Astrocyte of the spinal cord (primary cell): ENCODE measurements at regions not wholly inside any gene's neighbourhood (a gene's known extent, or its start where the extent isn't known, plus 50 kb on each side); places are given as distances from the start of the nearest gene placed in this dataset.

Experiments
- DNase-seq: peaks from one replicate; pipeline ENCODE4 v3.0.0; 2011; ENCODE audit warnings: low read depth, low spot score
- H3K4me3 ChIP-seq: 2 replicates; pipeline ENCODE4 v1.5.1; 2011; ENCODE audit warnings: low read depth, mild to moderate bottlenecking, low read length, moderate library complexity
- in situ Hi-C: cut with HindIII; loops from 2 replicates; pipeline ENCODE4 v1.10.0; 2017; ENCODE audit warnings: low sequenced_read_pairs
- TF ChIP-seq, protein P1 (sequence below): IDR thresholded peaks from 2 replicates; pipeline ENCODE4 v1.5.1; 2012; ENCODE audit warnings: low read depth, mild to moderate bottlenecking, low read length, inconsistent platforms

DNA sequence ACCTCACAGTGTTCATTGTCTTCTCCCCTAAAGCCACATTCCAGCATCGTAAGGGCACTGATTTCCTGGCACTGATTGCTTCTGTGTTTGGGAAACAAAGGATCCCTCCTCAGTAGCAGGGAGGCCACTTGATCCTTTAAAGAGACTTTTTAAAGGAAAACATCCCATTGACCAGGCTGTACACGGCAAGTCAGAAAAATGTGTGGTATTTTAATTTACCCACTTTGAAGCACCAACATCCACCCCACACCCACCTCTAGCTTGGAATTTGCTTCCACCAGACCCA lies 364.9 kb downstream of the SHANK2 start:
- in situ Hi-C loops, result no loop called here
- DNase-seq, result no peak
- TF ChIP-seq, protein P1, sequence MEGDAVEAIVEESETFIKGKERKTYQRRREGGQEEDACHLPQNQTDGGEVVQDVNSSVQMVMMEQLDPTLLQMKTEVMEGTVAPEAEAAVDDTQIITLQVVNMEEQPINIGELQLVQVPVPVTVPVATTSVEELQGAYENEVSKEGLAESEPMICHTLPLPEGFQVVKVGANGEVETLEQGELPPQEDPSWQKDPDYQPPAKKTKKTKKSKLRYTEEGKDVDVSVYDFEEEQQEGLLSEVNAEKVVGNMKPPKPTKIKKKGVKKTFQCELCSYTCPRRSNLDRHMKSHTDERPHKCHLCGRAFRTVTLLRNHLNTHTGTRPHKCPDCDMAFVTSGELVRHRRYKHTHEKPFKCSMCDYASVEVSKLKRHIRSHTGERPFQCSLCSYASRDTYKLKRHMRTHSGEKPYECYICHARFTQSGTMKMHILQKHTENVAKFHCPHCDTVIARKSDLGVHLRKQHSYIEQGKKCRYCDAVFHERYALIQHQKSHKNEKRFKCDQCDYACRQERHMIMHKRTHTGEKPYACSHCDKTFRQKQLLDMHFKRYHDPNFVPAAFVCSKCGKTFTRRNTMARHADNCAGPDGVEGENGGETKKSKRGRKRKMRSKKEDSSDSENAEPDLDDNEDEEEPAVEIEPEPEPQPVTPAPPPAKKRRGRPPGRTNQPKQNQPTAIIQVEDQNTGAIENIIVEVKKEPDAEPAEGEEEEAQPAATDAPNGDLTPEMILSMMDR, result no peak
- H3K4me3 ChIP-seq, result no peak overlapping the region

DNA sequence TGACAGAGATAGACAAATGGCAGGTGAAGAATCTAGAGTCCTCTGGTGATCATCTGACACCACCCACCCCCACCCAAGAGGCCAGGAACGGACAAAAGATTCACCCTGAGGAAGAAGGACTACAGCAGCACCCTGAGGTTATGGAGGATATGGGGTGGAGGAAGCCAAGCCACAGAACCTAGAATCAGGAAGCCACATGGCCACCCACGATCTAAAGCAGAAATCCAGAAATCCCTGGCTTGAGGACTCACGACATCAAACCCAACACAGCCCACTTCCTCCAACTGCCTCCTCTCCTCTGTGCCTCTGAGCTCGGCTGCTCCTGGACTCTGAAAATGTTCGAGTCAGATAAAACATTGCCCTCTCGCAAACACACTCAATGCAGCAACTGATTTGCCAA lies 364.3 kb downstream of the SHANK2 start:
- DNase-seq, result no peak
- H3K4me3 ChIP-seq, result no peak overlapping the region
- TF ChIP-seq, protein P1, result no peak
- in situ Hi-C loops, result no loop called here

DNA sequence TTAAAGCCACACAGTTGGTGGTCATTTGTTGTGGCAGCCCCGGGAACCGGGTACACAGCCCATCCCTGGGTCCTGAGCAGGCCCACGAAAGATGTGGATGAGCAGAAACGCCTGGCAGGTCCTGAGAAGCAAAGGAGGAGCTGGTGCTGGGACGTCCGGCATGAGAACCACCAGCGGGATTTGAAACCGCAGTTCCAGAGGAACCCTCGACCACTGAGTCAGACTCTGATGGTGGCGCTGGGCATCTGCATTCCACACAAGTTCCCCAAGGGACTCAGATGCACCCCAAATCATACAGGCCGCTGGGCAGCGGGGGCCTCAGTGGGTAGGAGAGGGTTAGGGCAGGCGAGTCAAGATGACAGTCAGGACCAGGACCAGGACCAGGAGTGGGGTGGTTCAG lies 363.0 kb downstream of the SHANK2 start:
- H3K4me3 ChIP-seq, result no peak overlapping the region
- TF ChIP-seq, protein P1, result no peak
- DNase-seq, result no peak
- in situ Hi-C loops, result no loop called here

DNA sequence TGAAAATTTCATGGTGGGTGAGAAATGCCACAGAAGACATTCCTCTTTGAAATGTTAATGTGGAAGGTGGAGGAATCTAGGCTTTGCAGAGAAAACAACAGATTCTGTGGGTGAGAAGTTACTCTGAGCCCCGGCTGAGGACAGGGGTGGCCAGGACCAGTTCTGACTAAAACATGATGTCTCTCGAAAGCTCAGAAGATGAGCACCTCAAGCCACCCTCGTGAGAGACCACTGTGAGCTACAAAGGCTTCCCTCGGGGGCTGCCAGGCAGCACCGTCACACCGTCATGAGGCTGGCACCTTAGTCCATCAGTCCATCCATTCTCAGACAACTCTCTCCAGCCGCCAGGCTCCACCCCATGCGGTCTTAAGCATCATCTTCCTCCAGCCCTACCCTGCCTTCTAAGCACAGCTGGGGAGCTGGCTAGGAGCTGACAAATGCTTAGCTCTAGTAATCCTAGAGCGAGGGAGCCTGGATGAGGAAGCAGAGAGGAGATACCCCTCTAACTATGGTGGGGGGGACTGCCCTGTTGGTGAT lies 360.5 kb downstream of the SHANK2 start:
- in situ Hi-C loops, result no loop called here
- H3K4me3 ChIP-seq, result no peak overlapping the region
- DNase-seq, result no peak
- TF ChIP-seq, protein P1, result no peak

DNA sequence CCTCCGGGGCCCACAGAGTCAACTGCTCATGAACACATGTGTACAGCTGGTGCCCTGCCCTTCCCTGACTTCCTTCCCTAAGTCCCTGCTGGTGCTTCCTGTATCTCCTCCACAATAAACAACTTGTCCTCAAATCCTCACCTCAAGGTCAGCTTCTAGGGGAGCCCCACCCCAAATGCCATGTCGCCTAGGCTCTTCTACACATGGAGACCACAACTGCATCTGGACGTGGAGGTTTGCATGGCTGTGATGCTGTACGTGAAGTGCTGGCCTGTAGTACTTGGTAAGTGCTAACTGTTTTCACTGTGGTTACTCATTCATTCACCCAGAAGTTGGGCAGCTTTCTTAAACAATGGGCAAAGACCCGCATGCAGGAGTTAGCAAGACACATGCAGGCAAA lies 359.5 kb downstream of the SHANK2 start:
- TF ChIP-seq, protein P1, result no peak
- no peak for DNase-seq
- in situ Hi-C loops, result no loop called here
- H3K4me3 ChIP-seq, result no peak overlapping the region

DNA sequence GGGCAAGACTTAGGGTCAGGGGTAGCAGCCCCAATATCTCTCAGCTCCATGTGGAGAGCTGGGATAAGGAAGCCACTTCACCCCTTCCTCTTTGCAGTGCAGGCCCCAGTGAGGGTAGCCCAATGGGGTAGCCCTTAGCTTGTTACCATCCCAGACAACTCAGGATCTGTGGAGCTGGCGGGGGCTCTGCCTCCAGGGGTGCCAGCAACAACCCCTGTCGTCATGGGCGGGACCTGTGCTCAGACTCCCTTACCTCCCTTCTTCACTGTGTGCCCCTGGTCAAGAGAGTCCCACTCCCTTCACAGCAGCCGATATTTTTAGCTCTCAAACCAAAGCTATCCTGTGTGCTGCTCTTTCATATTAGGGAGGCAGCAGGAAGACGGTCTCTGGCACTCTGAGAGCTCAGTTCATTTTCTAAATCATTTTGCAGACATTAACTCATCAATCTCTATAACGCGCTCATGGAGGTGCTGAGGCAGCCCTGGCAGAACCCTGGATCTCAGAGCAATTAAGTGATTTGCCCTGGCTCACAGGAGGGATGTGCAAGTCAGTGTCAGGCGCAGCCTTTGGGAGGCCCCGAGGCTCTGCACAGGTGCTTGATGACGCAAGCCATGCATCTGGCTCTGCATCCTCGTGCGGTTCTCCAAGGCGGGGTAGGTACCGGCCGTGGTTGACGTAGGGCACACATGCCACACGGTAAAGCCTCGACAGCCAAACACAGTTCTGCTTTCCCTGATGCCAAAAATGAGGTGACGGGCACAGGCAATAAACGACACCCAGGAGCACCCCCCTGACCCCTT lies 357.6 kb downstream of the SHANK2 start:
- in situ Hi-C loops, result no loop called here
- DNase-seq, result no peak
- TF ChIP-seq, protein P1, result no peak
- H3K4me3 ChIP-seq, result no peak overlapping the region
